MG63 (cell line): ENCODE measurements at regions not wholly inside any gene's neighbourhood (a gene's known extent, or its start where the extent isn't known, plus 50 kb on each side); places are given as distances from the start of the nearest gene placed in this dataset.

Source experiments
- DNase-seq: peaks from one replicate; pipeline ENCODE4 v3.0.0-alpha.2; 2020
- H3K27me3 ChIP-seq: fragments of 250-450 bp; sonication (Bioruptor Pico); 2 replicates; pipeline ENCODE4 v1.5.1; 2020; ENCODE audit warnings: mild to moderate bottlenecking, moderate library complexity
- H3K36me3 ChIP-seq: fragments of 250-450 bp; sonication (Bioruptor Pico); 2 replicates; pipeline ENCODE4 v1.5.1; 2020; ENCODE audit warnings: mild to moderate bottlenecking, moderate library complexity
- H3K4me3 ChIP-seq: fragments of 250-450 bp; sonication (Bioruptor Pico); 2 replicates; pipeline ENCODE4 v1.5.1; 2020; ENCODE audit warnings: mild to moderate bottlenecking, moderate library complexity
- H3K9me3 ChIP-seq: fragments of 250-450 bp; sonication (Bioruptor Pico); 2 replicates; pipeline ENCODE4 v1.5.1; 2020; ENCODE audit warnings: mild to moderate bottlenecking, moderate library complexity

DNA sequence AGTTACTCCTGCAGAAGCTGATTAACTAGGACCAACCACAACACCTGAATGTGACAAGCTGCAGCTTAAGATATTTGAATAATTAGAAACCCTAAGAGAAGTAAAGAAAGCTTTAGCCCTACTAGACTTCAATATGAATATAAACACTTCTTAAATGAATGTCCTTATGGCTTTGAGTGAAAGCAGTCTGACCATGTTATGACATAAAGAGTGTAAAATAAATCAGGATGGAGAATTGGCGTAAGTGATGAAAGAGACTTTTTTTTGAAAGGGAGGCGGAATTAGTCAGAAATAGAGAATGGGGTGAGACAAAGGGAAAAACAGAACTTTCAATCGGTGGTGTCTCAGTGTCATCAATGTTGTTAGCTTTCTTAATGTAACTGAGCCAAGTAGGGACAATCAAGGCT lies 117.2 kb upstream of the MAGEB16 start:
- no peaks in the 10 kb centered on the region for H3K36me3 ChIP-seq
- H3K9me3 ChIP-seq = no peaks in the 10 kb centered on the region
- no peak overlapping the region for H3K4me3 ChIP-seq
- no peak for DNase-seq
- no peaks in the 10 kb centered on the region for H3K27me3 ChIP-seq

DNA sequence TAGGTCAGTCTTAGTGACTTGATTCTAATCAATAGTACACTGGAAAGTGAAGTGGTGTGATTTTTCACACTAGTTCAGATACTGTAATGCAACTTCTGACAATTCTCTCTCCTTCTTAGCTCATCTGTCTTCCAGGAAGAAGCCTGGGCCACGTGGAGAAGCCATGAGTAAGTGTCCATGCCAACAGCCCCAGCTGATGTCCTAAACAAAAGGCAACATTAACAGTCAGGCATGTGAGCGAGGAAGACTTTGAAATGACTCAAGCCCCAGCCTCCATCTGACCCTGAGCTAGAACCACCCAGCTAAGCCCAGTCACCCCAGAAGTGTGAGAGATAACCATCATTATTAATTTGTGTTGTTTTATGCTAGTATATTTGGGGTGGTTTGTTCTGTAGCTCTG lies 115.7 kb upstream of the MAGEB16 start:
- Histone ChIP-seq H3K9me3 (no peaks in the 10 kb centered on the region), H3K36me3 (no peaks in the 10 kb centered on the region), H3K27me3 (no peaks in the 10 kb centered on the region), H3K4me3 (no peak overlapping the region)
- DNase-seq = no peak

DNA sequence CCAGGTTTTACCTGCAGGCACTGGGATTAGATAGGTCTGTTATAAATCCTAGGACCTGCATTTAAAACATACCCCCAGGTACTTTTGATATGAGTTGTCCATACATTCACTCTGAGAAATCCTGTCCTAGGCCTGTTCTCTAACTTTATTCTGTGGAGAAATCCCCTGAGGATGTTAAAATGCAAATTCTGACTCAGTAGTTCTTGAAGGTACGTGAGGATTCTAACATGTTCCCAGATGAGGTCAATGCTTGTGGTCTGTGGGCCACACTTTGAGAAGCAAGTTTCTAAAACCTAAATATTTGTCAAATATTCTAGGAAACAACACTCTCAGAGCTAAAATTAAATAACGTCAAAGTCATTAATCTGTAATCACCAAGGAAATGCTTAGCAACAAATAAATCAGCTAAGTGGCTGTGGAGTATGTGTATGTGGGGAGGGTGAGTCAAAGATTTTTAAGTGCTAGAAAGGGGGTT lies 101.3 kb upstream of the MAGEB16 start:
- H3K36me3 ChIP-seq = no peaks in the 10 kb centered on the region
- no peak for DNase-seq
- no peaks in the 10 kb centered on the region for H3K27me3 ChIP-seq
- no peak overlapping the region for H3K4me3 ChIP-seq
- no peaks in the 10 kb centered on the region for H3K9me3 ChIP-seq

DNA sequence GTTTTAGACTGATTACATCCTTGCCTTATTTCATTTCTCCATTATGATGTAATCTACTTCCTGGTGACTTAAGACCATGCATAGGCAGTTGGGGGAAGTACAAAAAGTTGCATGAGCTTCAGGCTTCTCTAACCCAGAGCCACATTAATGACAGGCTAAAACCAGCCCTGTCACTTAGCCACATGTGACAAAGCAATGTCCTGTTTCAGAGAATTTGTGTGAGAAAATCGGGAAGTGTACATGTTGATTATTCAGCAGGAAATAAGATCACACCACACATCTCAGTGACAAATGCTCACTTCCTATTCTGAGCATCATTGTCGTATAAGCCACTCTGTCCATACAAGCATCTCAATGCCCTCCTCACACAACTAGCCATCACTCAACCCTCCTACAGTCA lies 98.5 kb upstream of the MAGEB16 start:
- no peaks in the 10 kb centered on the region for H3K9me3 ChIP-seq
- no peak overlapping the region for H3K4me3 ChIP-seq
- no peaks in the 10 kb centered on the region for H3K27me3 ChIP-seq
- H3K36me3 ChIP-seq = no peaks in the 10 kb centered on the region
- DNase-seq = no peak

DNA sequence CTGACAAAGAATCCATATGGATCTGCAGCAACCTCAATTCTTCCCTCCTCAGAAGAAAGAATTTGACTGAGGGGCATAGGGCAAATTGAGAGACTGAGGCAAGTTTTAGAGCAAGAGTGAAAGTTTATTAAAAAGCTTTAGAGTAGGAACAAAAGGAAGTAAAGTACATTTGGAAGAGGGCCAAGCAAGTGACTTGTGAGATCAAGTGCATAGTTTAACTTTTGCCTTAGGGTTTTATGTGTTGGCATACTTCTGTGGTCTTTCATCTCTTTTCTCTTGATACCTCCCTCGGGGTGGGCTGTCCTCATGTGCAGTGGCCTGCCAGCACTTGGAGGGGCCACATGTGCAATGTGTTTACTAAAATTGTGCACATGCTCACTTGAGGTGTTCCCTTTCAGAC lies 98.0 kb upstream of the MAGEB16 start:
- Histone ChIP-seq H3K4me3 (no peak overlapping the region), H3K9me3 (no peaks in the 10 kb centered on the region), H3K27me3 (no peaks in the 10 kb centered on the region), H3K36me3 (no peaks in the 10 kb centered on the region)
- no peak for DNase-seq

DNA sequence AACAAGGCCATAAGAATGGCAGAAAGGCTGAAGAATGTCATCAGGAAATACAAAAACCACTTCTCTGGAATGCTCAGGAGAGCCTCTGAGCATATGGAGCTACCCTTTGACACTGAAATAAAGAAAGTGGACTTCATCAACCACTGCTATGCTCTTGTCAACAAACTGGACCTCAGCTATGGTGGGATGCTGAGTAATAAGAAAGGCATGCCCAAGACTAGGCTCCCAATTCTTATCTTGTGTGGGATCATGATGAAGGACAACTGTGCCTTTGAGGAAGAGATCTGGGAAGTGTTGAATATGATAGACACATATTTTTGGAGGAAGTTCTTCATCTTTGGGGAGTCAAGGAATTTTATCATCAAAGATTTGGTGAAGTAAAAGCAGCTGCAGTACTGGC lies 86.9 kb upstream of the MAGEB16 start:
- H3K9me3 ChIP-seq = no peaks in the 10 kb centered on the region
- no peaks in the 10 kb centered on the region for H3K27me3 ChIP-seq
- H3K4me3 ChIP-seq = no peak overlapping the region
- no peak for DNase-seq
- no peaks in the 10 kb centered on the region for H3K36me3 ChIP-seq

DNA sequence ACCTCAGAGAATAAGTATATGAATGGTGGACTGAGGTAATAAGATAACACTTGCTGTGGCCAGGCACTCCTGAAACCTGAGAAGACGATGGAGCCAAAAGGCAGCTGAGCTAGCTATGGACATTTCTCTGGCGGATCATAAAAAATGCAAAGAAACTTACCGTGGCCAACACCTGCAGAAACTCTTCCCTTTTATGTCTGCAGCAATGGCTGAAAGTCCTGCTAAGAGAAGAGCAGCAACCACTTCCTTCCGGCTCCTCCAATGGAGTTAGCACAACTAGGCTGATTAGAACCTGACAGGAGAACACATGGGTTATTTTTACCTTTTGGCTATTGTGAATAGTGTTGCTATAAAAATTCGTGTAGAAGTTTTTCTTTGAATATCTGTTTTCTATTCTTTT lies 76.0 kb upstream of the MAGEB16 start:
- H3K27me3 ChIP-seq = no peaks in the 10 kb centered on the region
- no peaks in the 10 kb centered on the region for H3K36me3 ChIP-seq
- no peaks in the 10 kb centered on the region for H3K9me3 ChIP-seq
- no peak overlapping the region for H3K4me3 ChIP-seq
- no peak for DNase-seq

DNA sequence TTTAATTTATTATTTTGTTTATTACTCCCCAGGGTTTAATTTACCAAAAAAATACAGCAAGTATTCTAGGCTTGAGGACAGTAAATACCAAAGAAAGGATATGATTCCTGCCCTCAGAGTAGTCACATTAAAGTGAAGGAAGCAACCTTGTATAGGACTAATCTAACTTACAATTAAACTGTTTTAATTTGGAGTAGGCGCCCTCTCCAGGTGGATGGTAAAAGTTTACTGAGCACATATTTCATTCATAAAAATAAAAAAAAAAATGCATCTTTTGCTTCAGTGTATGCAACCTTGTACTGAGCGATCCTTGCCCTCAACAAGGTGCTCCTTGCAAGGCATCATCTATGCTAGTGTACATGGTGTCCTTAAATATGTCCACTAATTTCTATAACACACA lies 72.0 kb upstream of the MAGEB16 start:
- no peak overlapping the region for H3K4me3 ChIP-seq
- no peaks in the 10 kb centered on the region for H3K36me3 ChIP-seq
- H3K9me3 ChIP-seq = no peaks in the 10 kb centered on the region
- H3K27me3 ChIP-seq = no peaks in the 10 kb centered on the region
- DNase-seq = no peak

DNA sequence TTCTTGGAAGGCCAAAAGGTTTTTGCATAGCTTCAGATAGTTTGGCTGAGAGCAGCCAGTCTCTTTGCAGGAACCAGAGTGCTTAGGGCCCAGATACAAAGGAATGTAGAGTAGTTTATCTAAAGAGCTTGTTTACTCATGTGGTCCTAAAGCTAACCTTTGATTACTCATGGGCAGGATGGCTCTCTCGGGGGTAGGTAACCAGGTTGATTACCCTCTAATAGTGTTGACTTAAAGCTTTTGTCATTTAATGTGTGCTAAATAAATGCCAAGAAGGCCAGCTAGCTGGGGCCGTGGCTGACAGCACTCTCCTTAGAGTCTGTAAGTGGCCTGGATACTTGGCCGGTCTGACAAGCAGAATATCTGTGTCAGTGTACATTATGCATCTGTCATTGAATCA lies 69.7 kb upstream of the MAGEB16 start:
- H3K27me3 ChIP-seq = no peaks in the 10 kb centered on the region
- H3K36me3 ChIP-seq = no peaks in the 10 kb centered on the region
- H3K9me3 ChIP-seq = no peaks in the 10 kb centered on the region
- DNase-seq = no peak
- no peak overlapping the region for H3K4me3 ChIP-seq

DNA sequence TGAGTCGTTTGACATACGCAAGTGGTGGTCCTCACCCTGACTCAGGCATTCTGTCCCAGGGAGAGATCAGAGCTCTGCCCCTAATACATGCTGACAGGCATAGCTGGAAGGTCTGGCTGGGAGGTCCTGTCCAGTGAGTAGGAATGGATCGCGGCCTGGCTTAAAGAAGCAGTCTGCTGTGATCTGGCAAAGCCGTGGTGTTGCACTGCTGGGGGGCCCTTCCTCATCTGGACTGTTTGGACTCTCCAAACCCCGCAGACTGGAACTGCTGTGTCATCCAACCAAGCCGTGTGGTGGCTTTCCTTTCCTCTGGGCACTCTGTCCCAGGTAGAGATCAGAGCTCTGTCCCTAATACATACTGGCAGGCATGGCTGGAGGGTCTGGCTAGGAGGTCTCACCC lies 64.3 kb upstream of the MAGEB16 start:
- Histone ChIP-seq H3K9me3 (no peaks in the 10 kb centered on the region), H3K27me3 (no peaks in the 10 kb centered on the region), H3K36me3 (no peaks in the 10 kb centered on the region), H3K4me3 (no peak overlapping the region)
- DNase-seq = no peak

DNA sequence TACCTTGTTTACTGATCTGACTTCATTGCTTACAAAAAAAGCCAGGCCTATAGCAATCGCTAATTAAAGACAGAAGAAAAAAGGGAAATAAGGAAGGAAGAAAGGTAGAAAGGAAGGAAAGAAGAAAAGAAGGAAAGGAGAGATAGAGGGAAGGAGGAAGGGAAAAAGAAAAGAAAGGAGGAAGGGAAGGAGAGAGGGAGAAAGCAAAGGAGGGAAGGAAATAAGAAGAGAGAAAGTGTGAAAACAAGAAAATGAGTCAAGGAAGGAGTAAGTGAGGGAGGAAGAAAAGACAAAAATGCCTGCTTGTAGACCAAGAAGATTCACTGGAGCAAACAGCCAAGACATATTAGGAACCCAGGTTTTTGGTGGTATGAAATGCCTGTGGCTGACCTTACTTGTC lies 57.0 kb upstream of the MAGEB16 start:
- no peak for DNase-seq
- Histone ChIP-seq H3K9me3 (no peaks in the 10 kb centered on the region), H3K36me3 (no peaks in the 10 kb centered on the region), H3K27me3 (no peaks in the 10 kb centered on the region), H3K4me3 (no peak overlapping the region)

DNA sequence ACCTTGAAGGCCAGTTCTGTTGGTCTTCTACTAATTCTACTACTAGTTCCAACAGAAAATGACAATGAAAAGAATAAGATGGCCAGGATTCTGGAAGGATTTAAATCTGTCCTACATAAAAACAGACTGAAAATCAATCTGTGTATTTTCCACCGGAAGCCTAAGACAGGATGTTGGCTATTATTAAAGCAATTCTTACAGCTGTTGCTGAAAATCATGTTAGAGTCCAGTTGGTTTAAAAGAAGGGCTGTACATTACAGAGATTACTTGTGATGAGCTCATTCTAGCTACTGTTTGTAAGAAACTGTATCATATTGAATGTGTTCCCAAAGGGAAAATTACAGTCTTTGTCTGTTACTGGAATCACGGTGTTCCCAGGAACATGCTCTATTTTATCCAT lies 54.8 kb upstream of the MAGEB16 start:
- Histone ChIP-seq H3K4me3 (no peak overlapping the region), H3K9me3 (no peaks in the 10 kb centered on the region), H3K27me3 (no peaks in the 10 kb centered on the region), H3K36me3 (no peaks in the 10 kb centered on the region)
- no peak for DNase-seq
